ENCODE measurements at regions not wholly inside any gene's neighbourhood (a gene's known extent, or its start where the extent isn't known, plus 50 kb on each side); places are given as distances from the start of the nearest gene placed in this dataset.

- no peak for TF ChIP-seq RFX5 (IDR thresholded peaks at IDR 0.05; ENCODE audit: low read depth, low read length)
- TF ChIP-seq RCOR1 (IDR thresholded peaks at IDR 0.05; ENCODE audit: insufficient replicate concordance, low read length) = no peak
- no peak for TF ChIP-seq BHLHE40 (IDR thresholded peaks at IDR 0.05; ENCODE audit: low read depth, low read length)
- TF ChIP-seq MAFK (IDR thresholded peaks at IDR 0.05; ENCODE audit: low read depth, low read length) = no peak
- no peak for TF ChIP-seq SMC3 (IDR thresholded peaks at IDR 0.05; ENCODE audit: low read depth, low read length)
- TF ChIP-seq ELK1 (IDR thresholded peaks at IDR 0.05; ENCODE audit: borderline replicate concordance, low read depth, low read length) = no peak
- TF ChIP-seq NFE2L2 (IDR thresholded peaks at IDR 0.05; ENCODE audit: low read depth, low read length) = no peak
- TF ChIP-seq MXI1 (IDR thresholded peaks at IDR 0.05; ENCODE audit: borderline replicate concordance, low read depth, low read length) = no peak
- no peak for TF ChIP-seq CTCF (conservative IDR thresholded peaks at IDR 0.05; ENCODE audit: low read depth, low read length)
- no peak for TF ChIP-seq MAZ (IDR thresholded peaks at IDR 0.05; ENCODE audit: borderline replicate concordance, low read depth, low read length)
- TF ChIP-seq CHD1 (IDR thresholded peaks at IDR 0.05; ENCODE audit: low read depth, low read length) = no peak
- no peak for TF ChIP-seq RAD21 (IDR thresholded peaks at IDR 0.05; ENCODE audit: low read length)
- no peak for TF ChIP-seq CEBPB (IDR thresholded peaks at IDR 0.05; ENCODE audit: low read depth, low read length)
- Histone ChIP-seq H3K9me3 (ENCODE audit: control insufficient read depth, insufficient read depth, low read length) (peaks cover 60% of the 10 kb centered on the region), H2AFZ (replicated peaks; ENCODE audit: low read length, poor library complexity) (no peak overlapping the region), H3K27me3 (ENCODE audit: control insufficient read depth, insufficient read depth, low read length) (no peaks in the 10 kb centered on the region), H4K91ac (ENCODE audit: insufficient read depth, low read depth, low read length) (no peak overlapping the region), H4K8ac (ENCODE audit: low read depth in 2 of 2, low read length in 2 of 2) (no peak overlapping the region), H3K56ac (ENCODE audit: extremely low read depth, insufficient read depth, low read length) (no peak overlapping the region), H3K4me1 (ENCODE audit: control insufficient read depth, insufficient read depth, low read length) (no peaks in the 10 kb centered on the region), H4K5ac (ENCODE audit: low read depth, low read length) (no peak overlapping the region), H4K20me1 (ENCODE audit: insufficient read depth, low read length) (no peaks in the 10 kb centered on the region), H3K4me2 (ENCODE audit: low read depth, low read length) (no peak overlapping the region), H2AK5ac (ENCODE audit: low read depth, low read length) (no peak overlapping the region), H3K27ac (ENCODE audit: insufficient read depth, low read length) (no peak overlapping the region), H2BK5ac (ENCODE audit: low read depth, low read length, poor library complexity, severe bottlenecking) (no peak overlapping the region), H3K14ac (replicated peaks; ENCODE audit: low read depth, low read length) (no peak overlapping the region), H3K79me1 (ENCODE audit: low read depth in 1 of 2, low read length in 2 of 2) (no peaks in the 10 kb centered on the region), H3K9me1 (ENCODE audit: insufficient read depth, low read length) (no peaks in the 10 kb centered on the region), H2BK15ac (ENCODE audit: low read depth, low read length) (no peak overlapping the region), H2BK120ac (ENCODE audit: low read depth, low read length) (no peak overlapping the region), H2AK9ac (replicated peaks; ENCODE audit: low read depth, low read length, poor library complexity) (no peak overlapping the region), H3K23ac (ENCODE audit: low read depth, low read length) (no peak overlapping the region), H3K4me3 (ENCODE audit: insufficient read depth, low read depth, low read length) (no peak overlapping the region), H2BK20ac (ENCODE audit: low read depth, low read length) (no peak overlapping the region), H3K18ac (ENCODE audit: low read depth, low read length) (no peak overlapping the region), H3K9ac (ENCODE audit: low read depth, low read length) (no peak overlapping the region), H3K4ac (ENCODE audit: low read depth, low read length) (no peak overlapping the region), H3K36me3 (ENCODE audit: control insufficient read depth, insufficient read depth, low read length) (no peaks in the 10 kb centered on the region)
- dilution Hi-C loops (cut with HindIII; ENCODE audit: low sequenced_read_pairs, unreplicated experiment) (no loop called here), in situ Hi-C loops (cut with MboI; ENCODE audit: low sequenced_read_pairs) (no loop called here), intact Hi-C loops (cut with micrococcal nuclease) (no loop called here)
- no peak for ATAC-seq (ENCODE audit: low read depth)
- ChIA-PET POLR2A (ENCODE audit: unreplicated experiment) (no interaction called here), CTCF (no interaction called here)
- no TSS peak for BruUV-seq (replicated peaks)
- DNase-seq = no peak
- WGBS, 2 experiments (ENCODE audit: extremely low coverage in 2 of 2, insufficient read length in 1 of 2) = 66% methylated on average over 4 of the region's 20 CpGs; no CpG with 5 or more reads in 1 of the 2 experiments
These were observed 274.0 kb downstream of the BRD1 start for GRCh38 chr22:49553518-49554295.

All from IMR-90 (cell line).